ENCODE measurements at regions not wholly inside any gene's neighbourhood (a gene's known extent, or its start where the extent isn't known, plus 50 kb on each side); places are given as distances from the start of the nearest gene placed in this dataset.

GRCh38 chr17:6231465-6231864, 161.3 kb downstream of the WSCD1 start:
- Histone ChIP-seq H3K36me3 (ENCODE audit: control insufficient read depth, insufficient read depth, low read length) (no peaks in the 10 kb centered on the region), H3K4me3 (ENCODE audit: low read length) (no peak overlapping the region), H3K9me3 (ENCODE audit: control insufficient read depth, insufficient read depth, low read length) (no peaks in the 10 kb centered on the region), H3K27ac (ENCODE audit: low read length) (no peak overlapping the region), H3K27me3 (ENCODE audit: control insufficient read depth, insufficient read depth, low read length) (no peaks in the 10 kb centered on the region), H3K4me1 (ENCODE audit: control insufficient read depth, insufficient read depth, low read length) (peaks cover 1% of the 10 kb centered on the region; the same call in 1 of the 2 replicates)
- DNase-seq (ENCODE audit: low read depth, low spot score): no peak
- WGBS (ENCODE audit: insufficient coverage, insufficient read length): no CpG with 5 or more reads among the region's 8 CpGs

GRCh38 chr17:6218333-6218732, 148.2 kb downstream of the WSCD1 start:
- Histone ChIP-seq H3K27me3 (ENCODE audit: control insufficient read depth, insufficient read depth, low read length) (no peaks in the 10 kb centered on the region), H3K36me3 (ENCODE audit: control insufficient read depth, insufficient read depth, low read length) (no peaks in the 10 kb centered on the region), H3K9me3 (ENCODE audit: control insufficient read depth, insufficient read depth, low read length) (no peaks in the 10 kb centered on the region), H3K27ac (ENCODE audit: low read length) (no peak overlapping the region), H3K4me1 (ENCODE audit: control insufficient read depth, insufficient read depth, low read length) (no peaks in the 10 kb centered on the region), H3K4me3 (ENCODE audit: low read length) (no peak overlapping the region)
- DNase-seq (ENCODE audit: low read depth, low spot score): no peak
- no CpG with 5 or more reads among the region's 7 CpGs for WGBS (ENCODE audit: insufficient coverage, insufficient read length)

GRCh38 chr17:6215071-6216035, 145.2 kb downstream of the WSCD1 start:
- H3K36me3 ChIP-seq (ENCODE audit: control insufficient read depth, insufficient read depth, low read length): no peaks in the 10 kb centered on the region
- H3K27me3 ChIP-seq (ENCODE audit: control insufficient read depth, insufficient read depth, low read length): no peaks in the 10 kb centered on the region
- no peak overlapping the region for H3K27ac ChIP-seq (ENCODE audit: low read length)
- WGBS (ENCODE audit: insufficient coverage, insufficient read length): no CpG with 5 or more reads among the region's 13 CpGs
- H3K4me1 ChIP-seq (ENCODE audit: control insufficient read depth, insufficient read depth, low read length): no peaks in the 10 kb centered on the region
- no peak overlapping the region for H3K4me3 ChIP-seq (ENCODE audit: low read length)
- no peak for DNase-seq (ENCODE audit: low read depth, low spot score)
- H3K9me3 ChIP-seq (ENCODE audit: control insufficient read depth, insufficient read depth, low read length): no peaks in the 10 kb centered on the region

- no CpG with 5 or more reads among the region's 4 CpGs for WGBS (ENCODE audit: insufficient coverage, insufficient read length)
- Histone ChIP-seq H3K27me3 (ENCODE audit: control insufficient read depth, insufficient read depth, low read length) (no peaks in the 10 kb centered on the region), H3K27ac (ENCODE audit: low read length) (no peak overlapping the region), H3K36me3 (ENCODE audit: control insufficient read depth, insufficient read depth, low read length) (no peaks in the 10 kb centered on the region), H3K4me3 (ENCODE audit: low read length) (no peak overlapping the region), H3K9me3 (ENCODE audit: control insufficient read depth, insufficient read depth, low read length) (no peaks in the 10 kb centered on the region), H3K4me1 (ENCODE audit: control insufficient read depth, insufficient read depth, low read length) (no peaks in the 10 kb centered on the region)
- DNase-seq (ENCODE audit: low read depth, low spot score): no peak
These were observed 143.7 kb downstream of the WSCD1 start for GRCh38 chr17:6213859-6214258.

GRCh38 chr17:6212766-6213165, 142.6 kb downstream of the WSCD1 start:
- Histone ChIP-seq H3K27me3 (ENCODE audit: control insufficient read depth, insufficient read depth, low read length) (no peaks in the 10 kb centered on the region), H3K27ac (ENCODE audit: low read length) (no peak overlapping the region), H3K9me3 (ENCODE audit: control insufficient read depth, insufficient read depth, low read length) (no peaks in the 10 kb centered on the region), H3K4me1 (ENCODE audit: control insufficient read depth, insufficient read depth, low read length) (no peaks in the 10 kb centered on the region), H3K36me3 (ENCODE audit: control insufficient read depth, insufficient read depth, low read length) (no peaks in the 10 kb centered on the region; the same call in 1 of the 2 replicates), H3K4me3 (ENCODE audit: low read length) (no peak overlapping the region)
- DNase-seq (ENCODE audit: low read depth, low spot score): no peak
- WGBS (ENCODE audit: insufficient coverage, insufficient read length): no CpG with 5 or more reads among the region's 5 CpGs

GRCh38 chr17:6209829-6210228, 139.7 kb downstream of the WSCD1 start:
- Histone ChIP-seq H3K9me3 (ENCODE audit: control insufficient read depth, insufficient read depth, low read length) (no peaks in the 10 kb centered on the region), H3K27me3 (ENCODE audit: control insufficient read depth, insufficient read depth, low read length) (no peaks in the 10 kb centered on the region)

GRCh38 chr17:6208608-6209180, 138.5 kb downstream of the WSCD1 start:
- Histone ChIP-seq H3K4me1 (ENCODE audit: control insufficient read depth, insufficient read depth, low read length) (no peaks in the 10 kb centered on the region), H3K4me3 (ENCODE audit: low read length) (no peak overlapping the region), H3K9me3 (ENCODE audit: control insufficient read depth, insufficient read depth, low read length) (no peaks in the 10 kb centered on the region), H3K27ac (ENCODE audit: low read length) (no peak overlapping the region), H3K27me3 (ENCODE audit: control insufficient read depth, insufficient read depth, low read length) (no peaks in the 10 kb centered on the region), H3K36me3 (ENCODE audit: control insufficient read depth, insufficient read depth, low read length) (no peaks in the 10 kb centered on the region; the same call in 1 of the 2 replicates)
- no peak for DNase-seq (ENCODE audit: low read depth, low spot score)
- WGBS (ENCODE audit: insufficient coverage, insufficient read length): no CpG with 5 or more reads among the region's 16 CpGs

More at GRCh38 chr17:6209829-6210228, 139.7 kb downstream of the WSCD1 start:
- H3K36me3 ChIP-seq (ENCODE audit: control insufficient read depth, insufficient read depth, low read length): no peaks in the 10 kb centered on the region; the same call in 1 of the 2 replicates
- H3K4me1 ChIP-seq (ENCODE audit: control insufficient read depth, insufficient read depth, low read length): no peaks in the 10 kb centered on the region
- no CpG with 5 or more reads among the region's 5 CpGs for WGBS (ENCODE audit: insufficient coverage, insufficient read length)
- H3K4me3 ChIP-seq (ENCODE audit: low read length): no peak overlapping the region
- no peak overlapping the region for H3K27ac ChIP-seq (ENCODE audit: low read length)
- no peak for DNase-seq (ENCODE audit: low read depth, low spot score)

GRCh38 chr17:6205525-6205924, 135.3 kb downstream of the WSCD1 start:
- Histone ChIP-seq H3K36me3 (ENCODE audit: control insufficient read depth, insufficient read depth, low read length) (no peaks in the 10 kb centered on the region; the same call in 1 of the 2 replicates), H3K4me3 (ENCODE audit: low read length) (no peak overlapping the region), H3K27me3 (ENCODE audit: control insufficient read depth, insufficient read depth, low read length) (no peaks in the 10 kb centered on the region), H3K27ac (ENCODE audit: low read length) (no peak overlapping the region), H3K9me3 (ENCODE audit: control insufficient read depth, insufficient read depth, low read length) (no peaks in the 10 kb centered on the region), H3K4me1 (ENCODE audit: control insufficient read depth, insufficient read depth, low read length) (no peaks in the 10 kb centered on the region)
- no peak for DNase-seq (ENCODE audit: low read depth, low spot score)
- WGBS (ENCODE audit: insufficient coverage, insufficient read length): no CpG with 5 or more reads among the region's 6 CpGs

- H3K9me3 ChIP-seq (ENCODE audit: control insufficient read depth, insufficient read depth, low read length): no peaks in the 10 kb centered on the region
- H3K27me3 ChIP-seq (ENCODE audit: control insufficient read depth, insufficient read depth, low read length): no peaks in the 10 kb centered on the region
- H3K27ac ChIP-seq (ENCODE audit: low read length): no peak overlapping the region
- no peaks in the 10 kb centered on the region; the same call in 1 of the 2 replicates for H3K36me3 ChIP-seq (ENCODE audit: control insufficient read depth, insufficient read depth, low read length)
- DNase-seq (ENCODE audit: low read depth, low spot score): no peak
- H3K4me3 ChIP-seq (ENCODE audit: low read length): no peak overlapping the region
- H3K4me1 ChIP-seq (ENCODE audit: control insufficient read depth, insufficient read depth, low read length): no peaks in the 10 kb centered on the region
- no CpG with 5 or more reads among the region's 4 CpGs for WGBS (ENCODE audit: insufficient coverage, insufficient read length)
These were observed 134.9 kb downstream of the WSCD1 start for GRCh38 chr17:6205033-6205432.

- Histone ChIP-seq H3K27ac (ENCODE audit: low read length) (no peak overlapping the region), H3K36me3 (ENCODE audit: control insufficient read depth, insufficient read depth, low read length) (no peaks in the 10 kb centered on the region; the same call in 1 of the 2 replicates), H3K27me3 (ENCODE audit: control insufficient read depth, insufficient read depth, low read length) (no peaks in the 10 kb centered on the region), H3K9me3 (ENCODE audit: control insufficient read depth, insufficient read depth, low read length) (no peaks in the 10 kb centered on the region), H3K4me1 (ENCODE audit: control insufficient read depth, insufficient read depth, low read length) (no peaks in the 10 kb centered on the region), H3K4me3 (ENCODE audit: low read length) (no peak overlapping the region)
- no CpG with 5 or more reads among the region's 10 CpGs for WGBS (ENCODE audit: insufficient coverage, insufficient read length)
- DNase-seq (ENCODE audit: low read depth, low spot score): no peak
These were observed 134.1 kb downstream of the WSCD1 start for GRCh38 chr17:6204203-6204722.
